ENCODE measurements at regions not wholly inside any gene's neighbourhood (a gene's known extent, or its start where the extent isn't known, plus 50 kb on each side); places are given as distances from the start of the nearest gene placed in this dataset.
"Not testable (repeated sequence)": the region's sequence is repeated elsewhere in the genome, so short reads cannot be mapped to it uniquely, and the experiment has no call there.

GRCh38 chr12:87051621-87052020 lies 795.4 kb upstream of the MGAT4C start:
- DNase-seq, result no peak

- DNase-seq, result no peak
Measured at GRCh38 chr12:87047691-87048090, 791.5 kb upstream of the MGAT4C start.

DNA sequence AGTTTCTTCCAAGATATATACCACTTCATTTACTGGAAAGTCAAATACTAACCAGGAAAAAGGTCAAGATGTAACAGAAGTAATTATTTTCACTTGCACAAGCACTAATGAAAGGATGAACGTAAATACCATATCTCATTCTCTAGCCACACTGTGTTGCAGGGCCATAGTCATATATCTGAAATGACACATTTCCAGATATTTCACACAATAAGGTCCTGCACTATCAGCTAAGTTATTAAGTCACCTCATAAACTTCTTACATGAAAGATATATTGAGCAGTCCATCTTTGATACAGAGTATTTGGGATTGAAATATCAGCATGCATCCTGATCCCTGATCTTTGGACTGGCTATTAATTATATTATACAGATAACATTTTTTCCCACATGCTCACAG lies 783.3 kb upstream of the MGAT4C start:
- no peak for DNase-seq

DNA sequence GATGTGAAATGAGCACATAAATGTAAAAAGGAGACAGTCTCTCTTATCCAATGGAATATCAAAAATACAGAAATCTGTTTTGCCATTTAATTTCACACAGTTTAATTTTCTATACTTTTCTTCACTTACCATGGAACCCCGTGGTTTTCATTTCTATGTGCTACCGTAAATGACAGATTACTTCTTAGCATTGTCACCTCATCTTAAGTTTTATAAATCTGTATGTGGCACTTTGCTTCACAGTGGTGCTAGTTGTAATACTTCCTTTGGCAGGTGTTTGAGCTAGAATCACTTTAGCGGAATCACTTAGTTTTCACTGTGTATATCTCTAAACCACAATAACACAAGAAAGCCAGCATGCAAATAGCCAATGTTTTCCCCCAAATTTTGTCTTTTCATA lies 781.9 kb upstream of the MGAT4C start:
- DNase-seq, result no peak

DNA sequence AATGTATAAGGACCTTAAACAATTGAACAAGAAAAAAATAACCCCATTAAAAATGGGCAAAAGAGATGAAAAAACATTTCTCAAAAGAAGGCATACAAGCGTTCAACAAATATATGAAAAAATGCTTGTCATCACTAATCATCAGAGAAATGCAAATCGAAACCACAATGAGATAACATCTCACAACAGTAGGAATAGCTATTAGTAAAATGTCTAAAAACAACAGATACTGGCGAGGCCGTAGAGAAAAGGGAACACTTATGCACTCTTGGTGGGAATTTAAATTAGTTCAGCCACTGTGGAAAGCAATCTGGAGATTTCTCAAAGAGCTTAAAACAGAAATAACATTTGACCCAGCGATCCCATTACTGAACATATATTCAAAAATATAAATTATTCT lies 769.8 kb upstream of the MGAT4C start:
- no peak for DNase-seq

DNA sequence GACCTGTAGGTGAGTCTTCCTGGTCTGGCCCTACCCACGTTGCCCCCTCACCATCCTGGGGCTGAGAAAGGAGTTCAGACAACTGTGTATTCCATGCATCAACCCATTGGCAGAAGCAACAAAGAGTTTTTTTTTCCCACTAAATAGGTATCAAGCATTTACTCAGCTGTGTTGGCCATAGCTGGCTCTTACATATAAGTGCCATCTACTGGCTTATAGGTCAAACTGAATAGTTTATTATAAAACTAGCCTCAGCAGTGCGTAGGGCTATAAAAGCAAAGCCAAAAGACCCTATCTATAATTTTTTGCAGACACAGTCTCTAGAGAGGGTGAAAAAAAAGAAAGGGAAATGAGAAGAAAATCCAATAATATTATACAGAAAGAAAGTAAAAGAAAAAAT lies 765.2 kb upstream of the MGAT4C start:
- DNase-seq, result no peak

DNA sequence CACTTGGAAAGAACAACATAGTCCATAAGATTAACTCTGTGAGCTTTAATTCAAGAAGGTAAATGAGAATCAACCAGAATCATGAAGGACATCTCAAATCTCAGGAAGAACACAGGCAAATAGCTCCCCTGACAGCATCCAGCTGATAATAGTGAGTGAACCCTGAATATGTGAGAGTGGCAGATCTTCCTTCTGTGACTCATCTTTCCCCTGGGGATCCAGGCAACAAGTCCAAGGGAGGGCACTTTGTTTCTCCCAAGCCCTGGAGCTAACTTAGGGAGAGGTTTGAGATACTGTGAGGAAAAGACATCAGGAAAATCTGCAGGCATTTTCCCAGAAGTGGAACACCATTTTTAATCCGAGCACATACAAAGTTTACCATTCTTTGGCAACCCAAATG lies 763.9 kb upstream of the MGAT4C start:
- no peak for DNase-seq

- no peak for DNase-seq
Measured at GRCh38 chr12:87015352-87015751, 759.2 kb upstream of the MGAT4C start.

- DNase-seq, result no peak
Measured at GRCh38 chr12:87008785-87009384, 752.7 kb upstream of the MGAT4C start.

- no peak for DNase-seq
Measured at GRCh38 chr12:87001102-87001501, 744.9 kb upstream of the MGAT4C start.

DNA sequence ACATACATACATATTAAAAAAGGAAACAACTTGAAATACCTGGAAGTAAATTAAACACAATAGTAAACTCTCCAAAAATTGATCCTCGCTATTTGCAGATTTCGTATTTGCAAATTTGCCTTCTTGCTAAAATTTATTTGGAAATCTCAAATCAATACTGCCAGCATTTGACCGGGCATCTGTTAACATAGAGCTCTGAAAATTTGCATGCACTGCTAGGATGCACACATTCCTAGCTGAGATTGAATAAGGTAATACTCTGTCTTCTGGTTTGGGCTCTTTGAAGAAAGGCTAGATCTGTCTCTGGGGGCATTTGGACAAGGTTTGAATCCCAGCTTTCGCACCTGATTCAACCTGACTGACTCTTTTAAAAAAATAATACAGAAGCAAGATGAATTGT lies 729.1 kb upstream of the MGAT4C start:
- no peak for DNase-seq

DNA sequence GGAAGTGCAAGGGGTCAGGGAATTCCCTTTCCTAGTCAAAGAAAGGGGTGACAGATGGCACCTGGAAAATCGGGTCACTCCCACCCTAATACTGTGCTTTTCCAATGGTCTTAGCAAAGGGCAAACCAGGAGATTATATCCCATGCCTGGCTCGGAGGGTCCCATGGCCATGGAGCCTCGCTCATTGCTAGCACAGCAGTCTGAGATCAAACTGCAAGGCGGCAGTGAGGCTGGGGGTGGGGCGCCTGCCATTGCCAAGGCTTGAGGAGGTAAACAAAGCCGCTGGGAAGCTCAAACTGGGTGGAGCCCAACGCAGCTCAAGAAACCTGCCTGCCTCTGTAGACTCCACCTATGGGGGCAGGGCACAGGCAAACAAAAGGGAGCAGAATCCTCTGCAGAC lies 714.4 kb upstream of the MGAT4C start:
- DNase-seq, result not testable (repeated sequence)

- no peak for DNase-seq
Measured at GRCh38 chr12:86959766-86960458, 703.7 kb upstream of the MGAT4C start.

DNA sequence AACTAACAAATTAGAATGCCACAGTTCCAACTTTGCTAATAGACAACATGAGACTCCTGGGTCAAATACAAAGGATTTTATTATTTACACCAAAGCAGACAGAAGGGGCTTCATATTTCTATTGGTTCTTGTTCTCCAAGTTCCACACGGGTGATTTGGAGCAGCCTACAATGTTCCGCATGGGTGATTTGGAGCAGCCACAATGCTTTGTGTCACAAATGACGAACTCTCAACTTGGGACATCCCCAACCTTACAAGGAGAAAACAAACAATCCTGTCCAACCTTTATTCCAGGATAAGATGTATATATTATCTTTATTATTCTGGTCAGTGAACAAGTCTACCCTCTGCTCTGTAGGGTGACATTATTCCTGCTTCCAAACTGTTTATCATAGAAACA lies 694.3 kb upstream of the MGAT4C start:
- no peak for DNase-seq

DNA sequence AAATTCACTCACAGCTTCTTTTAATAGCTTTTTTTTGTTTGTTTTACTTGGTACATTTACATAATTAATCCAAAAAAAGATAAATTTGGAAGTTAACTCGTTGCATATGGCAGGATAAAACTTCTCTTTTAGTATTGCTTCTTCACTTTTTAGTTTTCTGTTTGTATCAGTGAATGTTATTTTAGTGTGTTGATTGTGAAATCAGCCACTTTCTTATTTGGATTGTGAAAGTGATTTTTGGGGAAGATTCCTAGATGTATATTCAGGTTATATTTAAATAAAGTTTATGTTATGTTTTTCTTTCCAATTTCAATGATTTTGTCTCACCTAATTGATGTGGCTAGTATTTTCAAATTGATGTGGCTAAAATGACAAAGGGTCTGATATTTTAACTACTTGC lies 693.9 kb upstream of the MGAT4C start:
- DNase-seq, result no peak

GRCh38 chr12:86948851-86949250 lies 692.7 kb upstream of the MGAT4C start:
- DNase-seq, result no peak

- no peak for DNase-seq
Measured at GRCh38 chr12:86945685-86946196, 689.5 kb upstream of the MGAT4C start.

- not testable (repeated sequence) for DNase-seq
Measured at GRCh38 chr12:86944197-86944819, 688.1 kb upstream of the MGAT4C start.

DNA sequence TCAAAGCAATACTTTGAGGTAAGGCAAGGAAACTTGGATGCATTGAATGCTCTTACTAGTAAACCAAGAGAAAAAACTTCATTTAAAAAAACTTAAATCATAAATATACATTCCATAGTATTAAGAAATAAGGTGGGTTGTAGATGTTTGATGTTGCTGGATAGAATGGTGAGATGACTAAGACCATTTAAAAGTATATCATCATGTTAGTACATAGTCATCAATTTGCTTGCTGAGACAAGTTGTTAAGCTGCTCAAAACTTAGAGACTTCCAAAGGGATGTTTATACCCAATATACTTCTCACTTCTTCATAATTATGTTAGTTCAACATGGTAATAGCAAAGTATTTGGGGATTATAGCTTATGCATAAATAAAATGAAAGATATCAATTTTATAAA lies 675.5 kb upstream of the MGAT4C start:
- DNase-seq, result no peak

- no peak for DNase-seq
Measured at GRCh38 chr12:86929962-86930361, 673.8 kb upstream of the MGAT4C start.

DNA sequence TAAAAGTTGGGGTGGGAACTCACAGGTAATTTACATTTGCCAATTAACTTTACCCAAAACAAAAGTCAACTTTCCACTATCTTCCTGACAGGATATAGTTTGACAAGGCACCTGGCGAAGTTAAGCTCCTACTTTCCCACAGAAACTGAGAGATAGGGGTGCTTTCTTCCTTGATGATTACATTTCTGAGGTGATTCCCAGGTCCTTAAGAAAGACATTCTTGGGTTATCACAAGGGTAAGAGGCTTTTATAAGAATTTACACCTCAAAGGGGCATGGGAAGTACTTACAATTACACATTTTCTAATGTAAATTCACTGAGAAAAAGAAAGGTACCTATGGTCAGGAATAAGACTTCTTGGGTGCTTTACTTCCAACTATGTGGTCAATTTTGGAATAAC lies 660.9 kb upstream of the MGAT4C start:
- DNase-seq, result no peak

- no peak for DNase-seq
Measured at GRCh38 chr12:86914721-86915120, 658.5 kb upstream of the MGAT4C start.

- DNase-seq, result no peak
Measured at GRCh38 chr12:86911973-86912372, 655.8 kb upstream of the MGAT4C start.

- DNase-seq, result no peak
Measured at GRCh38 chr12:86903159-86903558, 647.0 kb upstream of the MGAT4C start.

All from NCI-H2171 treated with DMSO at 0.1 percent for 48 hours (cell line).